ENCODE measurements at regions not wholly inside any gene's neighbourhood (a gene's known extent, or its start where the extent isn't known, plus 50 kb on each side); places are given as distances from the start of the nearest gene placed in this dataset.
A peak's percentile ranks its signal among the peaks of the same experiment; 100 is the strongest.

- H3K4me3 ChIP-seq: no peak overlapping the region
- no peak overlapping the region for H3K27ac ChIP-seq
- no peak for TF ChIP-seq CTCF (IDR thresholded peaks at IDR 0.05)
- no peak for DNase-seq (ENCODE audit: low spot score)
These were observed 107.9 kb upstream of the SPACA1 start for GRCh38 chr6:87939776-87940175.

GRCh38 chr6:87938287-87938686 lies 109.4 kb upstream of the SPACA1 start:
- DNase-seq (ENCODE audit: low spot score): no peak
- TF ChIP-seq CTCF (IDR thresholded peaks at IDR 0.05): no peak
- H3K27ac ChIP-seq: no peak overlapping the region
- no peak overlapping the region for H3K4me3 ChIP-seq

- DNase-seq (ENCODE audit: low spot score): no peak
- Histone ChIP-seq H3K27ac (no peak overlapping the region), H3K4me3 (no peak overlapping the region)
- TF ChIP-seq CTCF (IDR thresholded peaks at IDR 0.05): no peak
These were observed 111.6 kb upstream of the SPACA1 start for GRCh38 chr6:87936065-87936464.

- TF ChIP-seq CTCF (IDR thresholded peaks at IDR 0.05): no peak
These were observed 112.4 kb upstream of the SPACA1 start for GRCh38 chr6:87935196-87935595.

DNA sequence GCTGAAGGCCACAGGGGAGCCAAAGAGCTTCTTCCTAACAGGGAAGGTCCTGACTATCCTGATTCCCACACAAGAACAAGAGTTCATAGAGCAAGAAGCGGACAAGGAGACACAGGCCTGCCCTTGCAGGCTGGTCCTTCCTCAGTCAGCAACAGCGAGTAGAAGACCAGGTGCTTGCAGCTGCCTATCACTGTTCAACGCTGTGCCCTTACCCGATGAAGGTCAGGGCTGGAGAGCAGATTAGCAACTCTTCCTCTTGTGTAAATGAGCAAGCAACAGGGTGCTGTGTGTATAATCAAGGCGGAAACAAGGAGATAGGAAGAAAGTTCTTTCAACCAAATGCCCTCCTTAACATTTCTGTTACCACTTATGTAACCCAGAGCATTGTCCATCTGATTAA lies 115.3 kb upstream of the SPACA1 start:
- no peak for TF ChIP-seq CTCF (IDR thresholded peaks at IDR 0.05)
- no peak overlapping the region for H3K4me3 ChIP-seq

More at GRCh38 chr6:87935196-87935595, 112.4 kb upstream of the SPACA1 start:
- no peak for DNase-seq (ENCODE audit: low spot score)
- Histone ChIP-seq H3K4me3 (no peak overlapping the region), H3K27ac (no peak overlapping the region)

GRCh38 chr6:87929843-87930288 lies 117.8 kb upstream of the SPACA1 start:
- H3K27ac ChIP-seq: no peak overlapping the region
- peak; percentile 85 for TF ChIP-seq CTCF (IDR thresholded peaks at IDR 0.05)
- DNase-seq (ENCODE audit: low spot score): peak; percentile 81
- H3K4me3 ChIP-seq: no peak overlapping the region

More for the DNA sequence above, 115.3 kb upstream of the SPACA1 start:
- H3K27ac ChIP-seq: no peak overlapping the region
- no peak for DNase-seq (ENCODE audit: low spot score)

GRCh38 chr6:87926687-87927086 lies 121.0 kb upstream of the SPACA1 start:
- no peak for DNase-seq (ENCODE audit: low spot score)
- no peak for TF ChIP-seq CTCF (IDR thresholded peaks at IDR 0.05)
- Histone ChIP-seq H3K27ac (no peak overlapping the region), H3K4me3 (no peak overlapping the region)

Data from coronary artery (tissue), 2 donors.